GM19467 (cell line): ENCODE measurements at regions not wholly inside any gene's neighbourhood (a gene's known extent, or its start where the extent isn't known, plus 50 kb on each side); places are given as distances from the start of the nearest gene placed in this dataset.
"Not testable (repeated sequence)": the region's sequence is repeated elsewhere in the genome, so short reads cannot be mapped to it uniquely, and the experiment has no call there.

ENCODE experiments used
- ATAC-seq: cut with Tn5 transposase; IDR thresholded peaks from one replicate; pipeline ENCODE4 v1.9.1; 2021; ENCODE audit warnings: mild to moderate bottlenecking, moderate library complexity; ENCODE audit not compliant: unreplicated experiment

DNA sequence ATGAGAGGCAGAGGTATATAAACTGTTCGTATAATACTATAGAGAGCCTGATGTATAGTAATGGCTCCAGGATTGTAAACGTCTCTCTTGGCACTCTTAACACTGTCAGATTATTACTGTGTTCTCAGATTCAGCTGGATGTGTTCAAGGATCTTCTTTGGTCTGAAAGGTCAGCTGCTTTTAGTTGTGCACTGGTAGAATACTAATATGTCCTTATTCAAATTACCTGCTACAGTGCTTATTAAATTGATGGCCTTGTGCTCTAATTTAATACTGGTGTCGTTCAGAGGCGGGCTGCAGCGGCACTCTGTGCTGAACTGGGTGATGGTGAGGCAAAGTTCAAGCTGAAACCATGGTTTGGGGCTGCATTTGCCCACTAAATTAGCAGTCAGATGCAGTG is 216.7 kb upstream of the ARRDC3 start:
- ATAC-seq = no peak

DNA sequence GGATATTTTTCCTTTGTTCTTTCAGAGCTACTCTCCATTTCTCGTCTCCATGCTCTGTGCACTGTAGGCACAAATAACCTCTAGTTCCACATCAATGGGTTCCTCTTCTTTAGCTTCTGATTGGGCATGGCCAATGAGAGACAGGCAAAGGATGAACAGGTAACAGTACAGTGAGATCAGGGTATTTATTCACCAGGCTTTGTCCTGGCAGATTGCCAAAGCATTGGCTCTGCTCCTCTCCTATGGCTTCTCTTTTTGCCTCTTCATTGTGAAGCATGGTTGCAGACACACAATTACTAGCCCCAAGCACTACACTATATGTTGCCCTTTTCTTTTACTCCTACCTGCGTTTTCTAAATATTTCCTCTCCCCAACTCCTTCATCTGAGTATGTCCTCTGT is 215.1 kb upstream of the ARRDC3 start:
- ATAC-seq = no peak

DNA sequence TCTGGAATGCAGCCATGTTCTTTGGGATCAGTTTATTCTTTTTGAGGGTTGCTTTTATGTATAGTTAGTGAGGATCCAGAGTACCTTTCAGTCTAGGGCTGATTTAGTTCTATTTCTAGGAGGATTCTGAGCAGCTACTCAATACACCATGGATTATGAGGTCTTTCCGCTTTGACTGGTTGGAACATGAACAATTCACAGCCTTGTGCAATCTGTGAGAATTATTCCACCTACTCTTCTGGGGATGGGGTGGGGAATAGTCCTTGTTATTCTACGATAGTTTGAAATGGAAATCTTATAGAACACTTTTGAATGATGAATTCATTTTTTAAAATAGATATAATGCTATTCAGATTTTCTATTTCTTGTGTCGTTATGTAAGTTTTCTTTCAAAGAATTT is 212.3 kb upstream of the ARRDC3 start:
- no peak for ATAC-seq

DNA sequence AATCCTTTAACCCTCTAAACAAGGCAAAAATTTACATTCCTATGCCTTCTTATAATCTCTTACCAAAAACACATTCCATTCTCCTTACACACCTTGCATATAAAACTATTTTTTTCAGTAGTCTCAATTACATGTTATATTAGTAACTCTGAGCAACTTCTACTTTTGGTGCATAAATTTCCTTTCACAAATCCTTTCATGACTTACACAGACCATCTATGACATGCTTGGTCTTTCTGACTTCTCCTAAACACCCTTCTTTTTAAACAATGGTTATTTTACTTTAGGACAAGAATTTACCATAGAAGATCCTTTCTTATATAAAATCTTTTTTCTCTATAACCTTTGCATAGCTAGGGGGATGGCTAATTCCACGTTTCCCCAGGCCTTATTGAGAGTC is 208.0 kb upstream of the ARRDC3 start:
- ATAC-seq = no peak

DNA sequence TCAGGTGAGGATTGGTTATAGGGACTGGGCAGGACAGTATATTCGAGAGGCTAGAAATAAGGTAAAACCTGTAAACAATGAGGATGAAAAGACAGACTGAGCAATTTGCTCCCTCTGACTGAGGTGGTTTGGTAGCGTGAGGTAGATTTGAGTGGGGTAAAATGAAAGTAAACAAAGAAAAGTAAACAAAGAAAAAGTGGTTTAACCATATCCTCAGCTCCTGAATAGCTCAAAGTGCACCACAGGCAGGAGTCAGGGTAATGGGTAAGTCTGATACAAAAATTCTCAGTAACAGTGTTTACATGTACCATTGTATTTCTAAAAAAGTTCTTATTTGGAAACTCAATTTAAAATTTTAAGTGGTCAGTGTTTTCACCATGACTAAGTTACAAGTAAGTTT is 203.1 kb upstream of the ARRDC3 start:
- ATAC-seq = no peak

DNA sequence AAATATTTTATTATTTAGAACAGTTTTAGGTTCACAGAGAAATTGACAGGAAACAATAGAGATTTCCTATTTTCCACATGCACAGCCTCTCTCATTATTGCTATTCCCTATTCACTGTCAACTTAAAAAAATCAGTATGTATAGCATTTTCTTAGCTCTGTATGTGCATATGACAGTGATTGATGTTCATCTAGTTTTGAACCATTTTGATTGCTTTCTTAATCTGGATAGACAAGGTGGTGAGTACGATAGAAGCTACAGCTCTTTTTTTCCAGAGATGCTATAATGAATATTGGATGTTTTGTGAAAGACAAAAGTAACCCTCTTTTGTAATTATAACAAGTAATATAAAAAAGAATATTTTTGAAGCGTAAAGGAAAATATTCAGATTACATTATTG is 201.2 kb upstream of the ARRDC3 start:
- ATAC-seq = no peak

DNA sequence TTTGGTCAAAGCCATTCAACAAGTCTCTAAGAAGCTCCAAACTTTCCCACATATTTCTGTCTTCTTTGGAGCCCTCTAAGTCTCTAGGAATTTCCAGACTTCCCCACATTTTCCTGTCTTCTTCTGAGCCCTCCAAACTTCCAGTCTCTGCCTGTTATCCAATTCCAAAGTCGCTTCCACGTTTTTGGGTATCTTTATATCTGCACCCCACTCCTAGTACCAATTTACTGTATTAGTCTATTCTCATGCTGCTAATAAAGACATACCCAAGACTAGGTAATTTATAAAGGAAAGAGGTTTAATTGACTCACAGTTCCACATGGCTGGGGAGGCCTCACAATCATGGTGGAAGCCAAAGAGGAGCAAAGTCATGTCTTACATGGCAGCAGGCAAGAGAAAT is 182.9 kb upstream of the ARRDC3 start:
- not testable (repeated sequence) for ATAC-seq

DNA sequence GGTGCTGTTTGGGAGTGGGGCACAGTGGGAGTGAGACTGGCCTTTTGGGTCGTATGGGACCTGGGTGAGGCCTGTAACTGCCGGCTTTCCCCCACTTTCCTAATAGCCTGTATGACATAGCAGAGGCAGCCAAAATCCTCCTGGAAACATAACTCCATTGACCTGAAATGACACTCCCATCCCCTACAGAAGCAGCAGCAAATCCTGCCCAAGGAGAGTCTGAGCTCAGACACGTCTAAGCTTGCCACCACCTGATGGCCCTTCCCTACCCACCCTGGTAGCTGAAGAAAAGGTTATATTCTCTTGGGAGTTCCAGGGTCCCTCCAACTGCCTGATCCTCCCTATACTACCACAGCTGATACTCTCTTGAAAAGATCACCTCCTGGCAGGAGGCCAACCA is 179.8 kb upstream of the ARRDC3 start:
- ATAC-seq = no peak

DNA sequence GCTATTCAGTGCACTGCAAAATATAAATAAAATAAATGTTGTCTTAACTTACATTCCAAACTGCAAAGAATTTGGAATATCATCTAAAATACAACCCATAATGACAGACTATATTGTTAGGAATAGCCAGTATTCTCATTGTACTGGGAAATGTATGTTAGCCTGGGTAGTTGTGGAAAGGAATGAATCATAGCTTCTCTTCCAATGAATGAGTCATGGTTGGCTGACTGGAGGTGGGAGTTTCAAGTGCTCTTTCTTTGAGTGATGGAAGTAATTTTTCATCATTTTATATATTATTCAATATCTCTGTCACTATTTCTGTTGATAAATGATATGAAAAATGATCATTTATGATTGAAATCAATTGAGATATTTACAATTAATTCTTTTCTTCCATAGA is 158.6 kb upstream of the ARRDC3 start:
- no peak for ATAC-seq

DNA sequence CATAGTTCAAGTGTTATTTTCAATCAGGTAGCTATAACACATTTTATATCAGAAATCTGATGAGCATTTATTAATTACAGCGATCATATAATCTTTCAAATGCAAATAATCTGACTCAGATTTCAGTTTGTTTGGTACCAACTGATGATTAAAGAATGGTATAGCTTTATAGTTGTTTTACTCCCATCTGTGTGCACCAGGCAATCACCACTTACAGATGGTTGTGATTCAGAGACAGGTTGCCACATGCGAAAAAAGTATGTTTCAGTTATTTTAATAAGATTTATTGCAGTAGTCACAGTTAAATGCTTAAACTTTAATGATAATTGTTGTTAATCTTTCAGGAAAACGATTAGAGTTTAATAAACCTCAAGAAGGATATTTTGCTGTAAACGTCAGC is 155.1 kb upstream of the ARRDC3 start:
- ATAC-seq = no peak

DNA sequence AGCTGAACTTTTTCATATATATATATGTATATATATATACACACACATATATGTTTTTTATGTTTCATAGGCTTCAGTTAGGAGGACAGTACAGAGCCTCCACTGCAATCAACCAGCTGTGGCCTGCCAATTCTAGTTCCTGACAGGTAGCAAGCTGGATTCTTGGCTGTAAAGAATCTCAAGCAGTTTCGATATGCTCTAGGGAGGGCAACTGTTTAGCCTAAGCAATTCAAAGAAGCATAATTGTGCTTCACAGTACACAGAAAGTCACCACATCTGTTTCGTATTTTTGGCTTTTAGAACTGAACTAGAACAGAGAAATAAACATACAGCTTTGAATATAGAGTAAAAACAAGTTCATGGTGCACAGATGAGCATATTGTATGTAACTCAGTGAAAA is 152.4 kb upstream of the ARRDC3 start:
- no peak for ATAC-seq

DNA sequence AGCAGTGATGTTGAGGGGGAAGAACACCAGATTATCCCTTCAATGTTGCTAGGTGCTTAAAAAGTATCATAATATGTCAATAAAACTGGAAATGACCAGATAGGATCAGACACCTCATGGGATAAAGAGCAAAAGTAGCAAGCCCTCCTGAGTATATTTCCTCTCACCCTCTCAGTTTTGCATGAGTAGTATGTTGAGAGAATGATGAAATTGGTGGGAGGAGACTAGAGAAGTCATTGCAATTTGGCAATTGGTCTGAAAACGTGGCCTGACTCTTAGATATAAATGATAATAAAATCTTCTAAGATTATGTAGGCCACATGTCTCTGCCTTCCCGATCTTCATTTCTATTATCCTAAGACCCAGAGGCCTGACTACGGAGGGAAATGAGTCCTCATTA is 151.2 kb upstream of the ARRDC3 start:
- ATAC-seq = no peak

DNA sequence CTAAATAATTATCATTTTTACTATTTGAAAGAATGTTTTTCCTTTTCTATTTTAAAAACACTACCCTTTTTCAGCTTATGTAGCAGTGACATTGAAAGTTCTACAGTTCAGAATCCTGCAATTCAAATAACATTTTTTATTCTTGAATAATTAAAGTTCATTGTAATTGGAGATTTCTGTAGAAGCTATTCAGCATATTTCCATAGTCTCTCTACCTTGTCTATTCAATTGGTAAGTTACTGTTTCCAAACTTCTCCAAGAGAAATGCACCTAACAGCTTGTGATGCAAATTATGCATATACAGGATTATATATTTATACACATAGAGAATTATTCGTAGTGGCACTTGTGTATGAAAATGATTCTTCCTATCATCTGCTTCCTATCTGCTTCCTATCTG is 149.7 kb upstream of the ARRDC3 start:
- ATAC-seq = no peak

DNA sequence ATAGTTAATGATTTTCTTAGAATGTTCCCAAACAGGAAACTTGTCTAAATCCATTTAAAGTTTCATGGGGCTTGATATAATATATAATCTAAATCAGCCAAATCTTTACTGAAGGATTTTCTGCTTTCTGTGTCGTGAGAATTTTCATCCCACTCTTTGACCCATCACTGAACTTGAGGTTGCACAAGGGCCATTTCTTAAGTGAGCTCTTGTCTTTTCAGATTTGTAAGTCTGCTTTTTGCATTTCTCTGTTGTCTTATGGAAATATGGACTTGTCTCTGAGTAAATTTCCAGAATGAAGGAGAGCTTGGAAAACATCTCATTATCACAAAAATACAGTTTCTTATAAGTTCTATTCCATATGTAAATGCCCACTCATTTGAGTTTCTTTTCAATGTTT is 149.2 kb upstream of the ARRDC3 start:
- no peak for ATAC-seq

DNA sequence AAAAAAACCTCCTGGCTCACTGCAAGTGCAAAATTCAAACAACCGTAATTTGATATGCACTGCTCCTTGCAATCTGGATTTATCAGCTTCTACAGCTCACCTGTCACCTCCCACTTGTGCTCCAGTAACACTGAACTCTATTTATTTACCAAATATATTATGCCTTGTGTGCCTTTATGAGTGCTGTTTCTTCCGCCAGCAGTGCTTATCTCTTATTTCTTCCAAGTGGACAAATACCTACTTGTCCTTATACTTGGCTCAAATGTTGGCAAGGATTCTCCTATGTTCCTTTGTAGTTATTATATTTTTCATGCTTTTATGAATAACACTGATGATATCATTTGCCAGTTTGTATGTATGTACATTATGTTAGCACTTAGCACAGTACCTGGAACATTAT is 145.7 kb upstream of the ARRDC3 start:
- no peak for ATAC-seq

DNA sequence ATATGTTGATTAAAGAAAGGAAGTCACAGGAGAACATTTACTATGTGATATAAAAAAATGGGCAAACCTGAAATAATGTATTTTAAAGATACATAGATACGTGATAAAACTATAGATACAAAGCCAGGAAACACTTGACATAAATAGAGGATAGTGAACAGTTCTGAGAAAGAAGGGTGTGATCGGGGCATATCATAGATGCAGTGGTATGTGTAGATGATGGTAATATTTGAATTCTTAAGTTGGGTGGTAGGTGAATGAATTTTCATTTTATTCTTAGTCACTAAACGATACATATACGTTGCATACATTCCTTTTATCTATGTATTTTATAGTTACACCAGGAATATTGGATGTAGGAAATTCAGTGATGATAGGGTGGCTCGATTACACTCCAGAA is 138.7 kb upstream of the ARRDC3 start:
- ATAC-seq = no peak

DNA sequence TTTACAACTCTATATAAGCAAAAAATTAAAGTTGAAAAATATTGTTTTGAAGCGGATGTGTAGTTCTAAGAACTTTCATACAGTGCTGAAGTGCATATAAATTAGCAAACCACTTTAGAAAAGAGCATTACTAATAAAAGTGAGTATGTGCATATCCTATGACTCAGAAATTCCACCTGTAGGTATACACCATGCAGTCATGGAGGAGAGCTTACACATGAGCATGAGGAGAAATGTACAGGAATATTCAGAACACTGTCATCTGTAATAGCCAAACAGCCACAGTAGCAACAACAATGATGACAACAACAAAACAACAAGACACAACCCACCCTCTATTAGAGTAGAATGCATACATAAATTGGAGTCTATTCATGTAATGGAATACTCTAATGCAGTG is 138.2 kb upstream of the ARRDC3 start:
- ATAC-seq = no peak

DNA sequence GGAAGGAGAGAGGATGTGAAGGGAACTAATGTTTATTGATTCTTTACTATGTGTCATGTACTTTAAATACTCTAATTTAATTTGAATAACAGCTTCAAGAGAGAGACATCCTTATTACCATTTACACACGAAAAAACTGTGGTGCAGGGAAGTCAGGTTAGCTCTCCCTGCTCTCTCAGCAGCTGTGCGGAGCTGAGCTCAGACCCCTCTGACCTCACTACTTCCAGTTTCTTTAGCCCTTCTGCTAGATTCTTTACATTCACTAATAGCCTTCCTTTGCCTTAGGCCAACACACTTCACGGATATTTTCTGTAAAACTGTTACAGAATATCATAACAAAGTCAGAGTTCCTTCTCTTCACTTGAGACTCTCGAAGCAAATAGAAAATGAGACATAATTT is 131.3 kb upstream of the ARRDC3 start:
- ATAC-seq = no peak

DNA sequence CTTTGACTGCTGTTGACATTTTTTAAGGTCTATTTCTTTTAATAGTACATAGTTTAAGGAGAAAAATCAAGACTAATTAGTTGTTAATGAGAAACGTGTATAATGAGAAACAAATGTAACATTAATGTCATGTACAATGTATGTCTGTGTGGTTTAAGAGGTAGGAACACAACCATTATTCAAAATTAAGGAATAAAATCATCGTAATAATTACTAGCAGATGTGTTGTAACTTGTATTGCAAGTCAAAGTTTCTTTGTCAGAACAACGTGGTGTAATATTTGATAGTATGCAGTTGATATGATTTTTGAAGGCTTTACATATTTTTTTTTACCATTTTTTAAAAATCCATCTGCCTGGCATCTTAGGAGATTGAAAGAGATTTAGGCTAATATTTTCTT is 120.2 kb upstream of the ARRDC3 start:
- ATAC-seq = no peak

DNA sequence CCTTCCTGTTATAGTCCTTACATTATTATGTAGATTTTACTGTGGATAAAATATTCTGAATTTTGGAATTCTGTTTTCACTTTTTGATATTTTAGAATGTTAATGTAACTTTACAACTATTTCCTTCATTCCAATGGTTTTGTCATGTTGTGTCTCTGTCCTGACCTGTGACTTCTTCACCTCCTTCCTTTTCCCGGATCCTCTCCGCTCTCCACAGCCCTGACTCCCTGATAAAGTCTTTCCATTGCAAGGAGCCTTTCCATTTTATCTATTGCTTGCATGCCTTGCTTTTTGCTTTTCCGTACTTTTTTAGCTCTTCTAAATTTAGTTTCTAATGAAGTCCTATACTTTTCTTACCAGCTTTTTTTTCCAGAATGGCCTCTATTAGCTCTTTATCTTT is 117.6 kb upstream of the ARRDC3 start:
- no peak for ATAC-seq

DNA sequence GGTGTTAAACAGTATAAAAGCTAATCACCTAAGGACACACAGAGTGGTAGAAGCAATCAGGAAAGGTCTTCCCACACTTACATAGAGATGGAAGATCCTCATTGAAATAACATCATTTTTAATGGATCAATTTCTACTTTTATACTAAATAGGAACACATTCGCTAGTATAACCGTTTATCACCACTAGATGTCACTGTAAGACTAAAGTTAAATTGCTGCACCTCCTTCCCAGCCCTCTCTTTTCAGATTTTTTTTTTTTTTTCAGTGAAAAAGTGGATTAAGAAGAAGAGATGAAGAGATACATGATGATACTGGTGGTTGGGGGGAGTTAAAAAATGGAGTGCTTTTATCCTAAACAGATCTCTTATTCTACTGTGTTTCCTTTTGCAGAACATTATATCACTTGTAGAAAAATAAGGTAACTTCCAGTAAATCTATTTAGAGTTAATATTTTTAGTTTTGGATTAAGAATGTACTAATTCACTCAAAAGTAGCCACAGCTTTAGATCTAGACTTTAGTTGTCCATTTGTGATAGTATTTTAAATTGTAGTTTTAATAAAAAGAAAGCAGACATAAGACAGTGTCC is 116.9 kb upstream of the ARRDC3 start:
- no peak for ATAC-seq

DNA sequence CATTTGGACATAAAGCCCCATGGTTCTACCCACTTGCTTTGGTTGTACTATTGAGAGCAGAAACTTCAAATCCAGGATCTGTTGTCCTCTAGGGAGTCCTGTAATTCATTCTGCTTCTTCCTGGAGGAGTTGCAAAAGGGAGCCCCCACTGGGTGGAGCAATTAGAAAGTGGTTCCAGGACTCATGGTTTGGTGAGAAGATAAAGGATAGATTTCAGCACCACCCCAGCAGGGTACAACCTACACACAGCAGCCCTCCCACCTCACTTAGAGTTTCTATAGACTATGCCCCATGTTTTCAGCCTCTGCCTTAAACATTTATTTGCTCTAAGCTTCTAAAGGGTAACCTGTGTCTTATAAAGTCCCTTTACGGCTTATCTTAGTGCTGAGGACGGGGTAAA is 112.6 kb upstream of the ARRDC3 start:
- no peak for ATAC-seq

DNA sequence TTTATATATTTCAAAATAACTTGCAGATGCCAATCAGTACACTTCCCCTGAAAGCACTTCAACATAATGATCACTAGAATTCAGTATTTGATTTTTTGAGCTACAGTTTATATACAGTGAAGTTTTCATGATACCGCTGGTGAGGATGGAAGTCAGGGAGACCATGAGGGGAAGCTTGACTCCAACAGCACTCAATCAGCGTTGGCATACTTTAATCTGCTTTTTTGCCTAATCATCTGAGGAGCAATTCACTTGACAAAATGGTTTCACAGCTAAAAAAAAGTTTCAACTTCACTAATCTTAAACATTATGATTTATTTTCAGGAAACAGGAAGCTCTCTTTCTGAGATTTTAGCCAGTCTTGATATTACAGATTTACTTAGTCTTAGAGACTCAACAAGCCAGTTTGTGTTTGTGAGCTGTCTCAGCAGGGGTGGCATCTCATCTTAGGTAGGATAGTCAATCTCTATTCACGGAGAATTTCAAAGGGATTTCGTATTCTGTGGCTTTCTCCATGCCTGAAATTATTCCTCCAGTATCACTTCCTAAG is 111.4 kb upstream of the ARRDC3 start:
- ATAC-seq = no peak

DNA sequence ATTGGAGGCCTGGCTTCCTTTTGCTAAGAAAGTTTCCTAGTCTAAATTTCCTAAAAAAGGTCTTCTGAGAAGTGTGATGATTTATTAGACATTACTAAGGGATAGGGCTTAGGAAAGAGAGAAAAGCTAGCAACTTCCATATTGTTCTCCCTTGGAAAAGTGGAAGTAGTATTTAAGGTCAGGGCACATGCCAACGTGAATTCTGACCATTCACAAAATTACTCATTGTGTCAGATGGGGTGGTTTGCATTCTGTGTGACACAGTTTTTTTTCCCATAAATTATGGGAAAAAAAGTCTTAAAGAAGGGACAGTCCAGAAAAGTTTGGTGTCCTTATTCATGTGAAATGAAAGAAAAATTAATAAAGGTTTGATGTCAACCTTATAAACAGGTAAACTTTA is 110.0 kb upstream of the ARRDC3 start:
- no peak for ATAC-seq
